GM20431 (cell line): ENCODE measurements at regions not wholly inside any gene's neighbourhood (a gene's known extent, or its start where the extent isn't known, plus 50 kb on each side); places are given as distances from the start of the nearest gene placed in this dataset.

Experiments used
- in situ Hi-C: fragments of 300-500 bp; cut with MseI, MboI; formaldehyde crosslinking; loops from one replicate; pipeline ENCODE4 v1.15.0; 2020; ENCODE audit warnings: low sequenced_read_pairs; ENCODE audit not compliant: unreplicated experiment

DNA sequence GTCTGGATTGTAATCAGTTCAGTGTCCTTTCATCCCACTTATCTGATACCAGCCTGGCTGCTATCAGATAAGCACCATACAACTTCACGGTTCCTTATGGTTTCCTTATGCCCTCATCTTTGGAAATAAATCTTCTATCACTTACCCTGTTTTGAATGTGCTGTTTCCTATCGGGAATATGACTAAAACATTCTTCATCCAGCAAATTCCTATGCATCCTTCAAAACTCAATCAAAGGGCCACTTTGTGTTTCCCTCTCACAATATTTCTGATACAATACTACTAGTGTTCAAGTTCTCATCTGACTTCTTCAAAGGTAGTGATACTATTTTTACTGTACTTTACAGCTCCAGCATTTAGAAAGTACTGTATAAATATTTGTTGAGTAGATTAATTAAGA is 513.2 kb downstream of the OMA1 start:
- in situ Hi-C loops: loop anchor here (25.0 kb wide), 1 partner anchor 1196 kb away; no protein-coding TSS in a partner anchor

DNA sequence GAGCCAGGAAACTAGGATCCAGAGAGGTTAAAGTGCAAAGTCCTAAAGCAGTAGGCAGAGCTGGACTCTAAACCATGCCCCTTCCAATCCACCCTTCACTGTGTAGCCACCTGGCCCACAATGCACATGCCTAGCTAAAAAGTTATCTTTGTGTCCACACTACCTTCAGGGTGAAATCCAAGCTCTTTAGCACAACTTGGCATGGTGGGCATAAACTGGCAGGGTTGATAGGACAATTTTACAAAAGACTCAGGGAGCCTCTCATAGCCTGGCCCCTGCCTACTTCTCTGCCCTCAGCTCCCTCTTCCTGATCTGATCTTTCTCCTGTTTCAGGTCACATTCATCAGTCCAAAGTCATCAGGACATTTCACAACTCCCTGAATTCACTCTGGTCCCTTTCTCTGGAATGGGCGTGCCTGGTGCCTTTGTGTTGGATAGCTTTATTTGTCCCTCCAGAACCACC is 513.9 kb downstream of the OMA1 start:
- in situ Hi-C loops: loop anchor here (25.0 kb wide), 1 partner anchor 1195 kb away; no protein-coding TSS in a partner anchor

DNA sequence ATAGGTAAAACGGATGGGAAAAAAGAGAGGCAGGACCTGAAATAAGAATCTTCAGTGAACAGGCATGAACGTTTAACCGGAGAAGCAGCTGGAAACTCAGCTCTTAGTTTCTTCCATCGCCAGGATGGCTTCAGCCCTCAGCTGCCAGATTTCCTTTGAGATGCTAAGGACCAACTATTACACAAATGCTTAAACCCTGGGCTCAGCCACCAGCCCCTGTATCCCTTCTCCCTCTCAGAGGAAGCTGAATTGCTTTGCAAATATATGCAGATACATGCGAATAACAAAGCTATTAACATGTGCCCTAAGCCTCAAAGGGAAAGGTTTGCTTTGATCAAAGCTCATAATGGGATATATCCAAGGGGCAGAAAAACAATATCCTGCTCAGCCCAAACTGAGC is 515.1 kb downstream of the OMA1 start:
- in situ Hi-C loops: loop anchor here (25.0 kb wide), 1 partner anchor 1194 kb away; no protein-coding TSS in a partner anchor

DNA sequence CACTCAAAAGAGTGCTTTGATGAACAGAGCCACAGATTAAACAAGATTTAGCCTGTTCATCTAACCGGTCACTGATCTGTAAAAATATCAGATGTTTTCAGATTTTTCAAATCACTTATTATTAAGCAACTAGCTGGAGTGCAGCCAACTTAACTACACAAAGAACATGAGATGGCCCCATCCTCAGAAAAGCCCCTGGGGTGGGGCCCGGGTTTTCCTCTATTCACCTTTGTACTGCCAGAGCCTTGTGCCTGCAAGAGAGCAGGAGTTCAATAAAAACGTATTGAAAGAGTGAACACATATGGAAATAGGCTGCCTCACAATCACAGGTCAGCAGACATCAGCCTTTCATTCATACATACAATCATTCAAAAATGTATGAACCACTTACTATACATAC is 516.1 kb downstream of the OMA1 start:
- in situ Hi-C loops: loop anchor here (25.0 kb wide), 1 partner anchor 1193 kb away; no protein-coding TSS in a partner anchor

DNA sequence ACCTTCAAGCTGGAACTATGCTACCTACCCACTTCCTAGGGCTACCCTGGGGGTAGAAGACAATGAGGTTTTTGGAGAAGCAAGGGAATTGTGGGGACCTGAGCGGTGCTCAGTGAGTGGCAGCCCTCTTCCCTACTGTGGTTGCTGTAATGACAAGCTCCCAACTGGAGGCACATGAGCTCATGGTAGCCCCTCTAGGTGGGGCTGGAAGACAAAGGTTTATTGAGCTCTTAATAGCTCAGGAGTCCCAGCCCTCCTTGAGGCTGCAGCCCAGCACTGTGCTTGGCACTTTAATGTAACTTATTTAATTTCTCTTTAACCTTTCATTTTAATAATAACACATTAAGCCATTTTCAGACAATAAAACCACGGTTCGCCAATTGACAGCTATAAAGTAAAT is 528.9 kb downstream of the OMA1 start:
- in situ Hi-C loops: no loop called here

DNA sequence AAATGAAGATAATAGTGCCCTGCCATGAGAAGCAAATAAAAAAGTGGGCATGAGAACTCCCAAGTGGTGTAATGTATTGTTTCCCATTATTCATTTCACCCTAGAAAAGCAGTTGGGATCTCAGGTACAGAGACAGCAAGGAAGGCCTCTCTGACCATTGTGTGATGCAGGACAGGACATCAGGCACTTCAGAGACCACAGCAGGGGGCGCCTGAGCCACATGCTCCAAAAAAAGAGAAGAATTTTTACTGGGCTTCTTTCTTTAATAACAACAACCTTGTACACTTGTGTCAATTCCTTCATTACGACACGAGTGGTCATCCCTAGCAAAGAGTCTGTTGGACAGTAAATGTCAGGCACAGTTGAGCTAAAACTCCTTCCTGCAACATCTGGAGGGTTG is 533.3 kb downstream of the OMA1 start:
- in situ Hi-C loops: no loop called here

DNA sequence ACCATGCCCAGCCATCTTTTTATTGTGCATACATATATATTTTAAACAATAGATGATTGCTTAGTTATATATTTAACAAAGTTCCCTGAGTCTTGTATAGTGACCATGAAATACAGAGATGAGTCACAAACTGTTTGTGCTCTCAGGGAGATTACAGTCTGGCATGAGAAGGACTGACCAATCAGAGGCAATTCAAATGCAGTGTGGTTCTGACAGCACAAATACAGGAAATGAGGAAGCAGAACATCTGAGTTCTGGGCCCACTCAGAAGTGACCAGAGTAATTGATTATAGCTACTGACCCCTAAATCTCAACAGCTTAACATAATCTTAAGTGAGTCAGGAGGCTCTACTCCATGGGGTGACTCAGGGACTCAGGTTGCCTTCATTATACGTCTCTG is 534.5 kb downstream of the OMA1 start:
- in situ Hi-C loops: no loop called here

DNA sequence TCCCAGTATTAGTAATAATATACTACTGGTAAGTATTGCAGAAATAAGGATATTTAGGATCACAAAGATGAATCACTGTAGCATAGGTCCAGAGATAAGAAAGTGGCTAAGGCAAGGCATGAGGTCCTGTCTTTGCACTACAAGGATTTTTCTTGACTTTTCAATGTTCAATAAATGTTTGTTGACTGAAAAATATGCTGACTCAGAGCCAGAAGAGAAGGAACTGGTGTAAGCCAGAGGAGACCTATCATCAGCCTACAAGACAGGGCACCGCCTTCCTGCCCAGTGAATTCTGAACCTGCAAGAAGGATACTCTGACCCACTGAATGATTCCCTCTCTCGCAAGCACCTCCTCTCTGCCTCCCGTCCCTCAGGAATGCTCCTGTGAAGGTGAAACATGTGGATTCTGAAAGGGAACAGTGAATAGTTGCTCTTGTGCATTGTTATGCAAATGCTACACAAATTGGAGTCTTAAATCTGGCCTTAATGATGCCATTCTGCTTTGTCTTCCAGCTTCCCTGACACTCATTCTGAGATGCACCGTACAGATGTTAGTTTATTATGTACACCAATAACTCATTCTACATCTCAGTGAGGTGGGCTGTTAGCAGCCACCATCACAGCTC is 540.0 kb downstream of the OMA1 start:
- in situ Hi-C loops: no loop called here

DNA sequence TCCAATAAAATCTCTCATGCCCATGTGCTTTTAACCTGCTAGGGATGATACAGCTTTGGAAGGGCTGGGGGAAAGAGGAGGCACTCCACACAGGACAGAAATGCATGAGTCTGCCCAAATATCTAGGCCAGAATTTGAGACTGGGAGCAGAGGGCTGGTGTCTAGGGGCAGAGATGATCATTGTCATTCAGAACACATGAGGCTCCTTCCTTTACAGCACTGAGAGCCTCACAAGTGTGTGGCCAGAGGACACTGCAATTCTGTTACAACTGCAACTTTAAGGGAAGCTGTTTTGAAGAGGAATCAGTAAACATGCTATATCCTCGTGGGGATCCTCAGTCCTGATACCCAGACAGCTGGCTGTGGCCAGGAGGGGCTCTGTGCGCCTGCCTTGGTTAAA is 541.3 kb downstream of the OMA1 start:
- in situ Hi-C loops: no loop called here

DNA sequence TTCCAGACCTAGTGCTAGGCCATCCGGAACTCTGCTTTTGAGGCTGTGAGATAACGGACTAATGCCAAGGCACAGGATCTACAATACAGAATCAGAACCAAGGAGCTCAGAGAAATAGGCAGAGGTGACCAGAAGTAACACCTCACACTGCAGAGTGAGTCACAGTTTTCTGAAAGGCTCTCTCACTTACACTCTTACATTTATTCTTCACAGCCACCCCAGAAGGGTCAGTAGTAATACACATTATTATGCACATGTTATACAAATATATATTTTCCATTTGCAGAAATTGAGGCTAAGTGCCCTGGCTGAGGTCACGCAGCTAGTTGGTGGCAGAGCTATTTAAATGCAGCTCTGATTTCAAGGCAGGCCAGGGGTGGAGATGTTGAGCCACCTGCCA is 542.5 kb downstream of the OMA1 start:
- in situ Hi-C loops: no loop called here

DNA sequence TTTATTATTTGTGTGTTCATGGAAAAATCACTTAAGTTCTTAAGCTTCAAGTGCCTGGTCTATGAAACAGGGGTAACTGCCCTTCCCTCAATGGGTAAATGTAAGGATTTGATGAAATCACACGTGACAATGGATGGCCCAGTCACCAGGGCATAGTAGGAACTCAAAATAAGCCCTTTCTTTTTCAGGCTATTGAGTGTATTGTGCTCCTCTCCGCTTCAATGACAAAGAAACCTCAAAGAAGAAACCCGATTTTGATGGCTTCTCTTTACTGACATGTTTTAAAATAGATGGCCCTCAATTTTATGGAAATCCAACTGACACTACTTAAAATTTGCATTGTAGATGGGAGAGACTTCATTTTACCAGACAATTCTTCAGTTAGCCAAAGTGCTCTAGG is 543.5 kb downstream of the OMA1 start:
- in situ Hi-C loops: no loop called here

DNA sequence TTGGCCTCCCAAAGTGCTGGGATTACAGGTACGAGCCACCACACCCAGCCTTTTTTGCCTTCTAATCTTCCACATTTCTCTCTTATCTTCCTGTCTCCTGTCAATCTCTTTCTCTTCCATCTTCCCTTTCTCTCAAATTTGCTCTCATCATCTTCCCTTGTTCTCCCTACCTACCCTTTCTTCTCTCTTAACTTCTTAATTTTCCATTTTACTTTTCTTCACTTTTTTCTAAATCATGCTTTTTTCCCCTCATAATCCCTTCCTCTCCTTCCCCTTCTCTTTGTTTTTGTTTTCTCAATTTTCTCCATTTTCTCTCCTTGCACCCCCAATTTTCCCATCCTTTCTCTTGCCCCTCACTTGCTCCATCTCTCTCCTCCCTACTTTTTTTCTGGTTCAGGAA is 545.7 kb downstream of the OMA1 start:
- in situ Hi-C loops: no loop called here

DNA sequence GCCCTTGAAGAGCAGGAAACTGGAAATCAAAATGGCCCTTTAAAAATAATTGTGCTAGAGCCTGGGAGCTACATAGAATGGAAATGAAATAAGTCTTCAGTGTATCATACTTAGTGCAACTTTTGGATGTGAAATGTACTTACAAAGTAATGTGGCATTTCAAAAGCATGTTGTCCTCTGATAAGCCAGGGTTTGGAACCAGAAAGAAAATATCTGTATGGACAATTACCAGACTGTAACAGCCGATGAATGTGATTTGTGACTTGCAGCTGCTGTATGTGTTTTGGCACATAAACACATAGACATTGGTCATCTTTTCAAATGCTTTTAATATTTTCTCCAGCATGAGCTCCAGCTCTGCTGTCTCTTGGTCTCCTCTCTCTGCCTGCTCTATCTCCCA is 546.4 kb downstream of the OMA1 start:
- in situ Hi-C loops: no loop called here

DNA sequence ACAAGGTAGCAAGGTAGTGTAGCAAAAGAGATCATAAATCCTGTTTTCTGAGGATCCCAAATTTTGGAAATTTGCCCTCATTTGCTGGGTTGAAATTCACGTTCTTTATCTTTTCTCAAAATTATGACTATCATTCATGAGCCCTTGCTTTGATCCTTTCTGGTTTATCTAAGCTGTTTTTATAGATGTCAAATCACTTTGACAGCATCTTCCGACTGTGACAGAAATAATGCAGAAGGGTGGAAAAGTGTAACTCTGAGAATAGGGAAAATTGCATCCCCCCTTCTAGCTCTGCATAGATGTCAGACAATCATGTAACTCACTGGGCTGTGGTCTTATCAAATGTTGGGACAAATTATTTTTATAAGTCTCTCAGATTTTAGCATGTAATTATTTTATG is 550.1 kb downstream of the OMA1 start:
- in situ Hi-C loops: no loop called here

DNA sequence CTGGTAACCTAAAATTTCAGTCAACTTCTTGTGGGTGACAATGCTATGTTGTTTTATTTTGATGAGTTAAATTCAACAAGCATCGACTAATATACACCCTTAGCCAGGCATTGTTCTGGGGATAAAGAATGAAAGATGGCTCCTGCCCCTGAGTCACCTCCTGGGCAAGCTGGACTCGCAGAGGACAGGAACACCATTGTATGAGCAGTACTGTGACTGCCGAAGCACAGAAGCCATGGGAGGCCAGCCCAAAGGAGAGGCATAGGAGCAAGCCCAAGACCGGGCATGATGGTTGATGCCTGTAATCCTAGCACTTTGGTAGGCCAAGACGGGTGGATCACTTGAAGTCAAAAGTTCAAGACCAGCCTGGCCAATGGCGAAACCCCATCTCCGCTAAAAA is 555.2 kb downstream of the OMA1 start:
- in situ Hi-C loops: no loop called here

DNA sequence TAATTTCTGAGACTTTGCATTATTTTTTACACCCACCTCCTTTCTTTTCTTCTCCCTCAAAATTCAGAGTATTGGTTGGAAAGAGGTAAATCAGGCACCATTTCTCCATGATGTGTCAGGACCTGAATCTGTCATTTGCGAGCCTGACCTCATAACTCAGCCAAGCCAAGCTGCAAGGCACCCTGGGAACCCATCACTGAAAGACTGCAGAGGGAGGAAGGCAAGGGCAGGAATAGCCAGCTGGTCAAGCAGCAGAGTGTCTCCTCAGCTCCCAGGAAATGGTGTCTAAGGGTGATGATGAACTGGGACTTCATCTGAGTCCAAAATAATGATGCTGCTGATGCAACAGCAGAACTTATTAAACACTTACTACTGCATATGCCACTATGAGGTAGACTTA is 556.6 kb downstream of the OMA1 start:
- in situ Hi-C loops: no loop called here

DNA sequence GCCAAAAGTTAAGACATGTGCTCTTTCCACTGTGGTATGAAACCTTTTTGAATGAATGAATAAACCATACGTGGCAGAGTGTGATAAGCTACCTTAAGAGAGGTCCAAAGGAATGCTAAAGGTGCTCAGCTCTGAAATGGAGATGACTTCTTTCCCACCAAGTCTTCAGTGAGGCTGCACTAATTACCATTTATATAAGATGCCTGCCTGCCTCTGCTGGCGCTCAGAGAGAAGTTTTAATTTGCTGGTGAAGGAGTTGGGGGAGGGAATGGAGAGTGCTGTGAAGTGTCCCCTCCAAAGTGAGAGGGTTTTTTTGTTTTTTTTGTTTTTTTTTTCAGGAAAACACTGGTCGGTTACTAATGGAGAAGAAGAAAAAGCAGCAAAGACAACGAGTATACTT is 559.0 kb downstream of the OMA1 start:
- in situ Hi-C loops: no loop called here

DNA sequence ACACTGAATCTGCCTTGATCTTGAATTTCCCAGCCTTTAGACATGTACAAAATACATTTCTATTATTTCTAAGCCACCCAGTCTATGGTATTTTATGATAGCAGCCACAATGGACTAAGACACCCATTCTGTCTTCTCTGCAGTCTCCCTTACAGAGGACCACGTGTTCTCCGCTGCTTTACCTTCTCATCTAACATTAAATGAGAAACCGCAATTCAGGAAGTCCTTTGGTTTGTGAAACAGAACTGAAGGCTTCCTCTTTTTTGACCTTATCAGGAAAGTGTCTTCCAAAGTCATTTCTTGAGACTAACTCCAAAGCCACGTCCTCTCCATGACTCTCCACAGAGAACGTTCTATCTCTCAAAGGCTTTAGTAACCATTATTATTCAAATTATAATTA is 560.1 kb downstream of the OMA1 start:
- in situ Hi-C loops: no loop called here

DNA sequence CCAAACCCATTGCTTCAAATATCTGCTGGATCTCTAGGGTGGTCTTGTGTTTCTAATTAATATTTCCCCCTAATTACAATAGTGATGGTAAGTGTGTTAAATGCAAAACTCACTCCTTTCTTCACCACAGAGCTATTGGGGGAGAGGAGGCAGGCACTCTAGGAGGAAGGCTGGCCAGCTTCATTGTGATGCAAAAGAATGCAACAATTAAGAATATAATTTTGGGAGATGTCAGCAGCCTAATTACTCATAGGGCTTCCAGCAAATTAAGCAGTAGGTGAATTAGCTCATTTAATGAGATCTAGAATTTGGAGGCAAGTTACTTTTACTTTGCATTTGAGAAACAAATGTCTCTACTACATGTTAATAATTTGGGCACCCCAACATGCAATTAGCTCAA is 560.4 kb upstream of the DAB1 start:
- in situ Hi-C loops: no loop called here

DNA sequence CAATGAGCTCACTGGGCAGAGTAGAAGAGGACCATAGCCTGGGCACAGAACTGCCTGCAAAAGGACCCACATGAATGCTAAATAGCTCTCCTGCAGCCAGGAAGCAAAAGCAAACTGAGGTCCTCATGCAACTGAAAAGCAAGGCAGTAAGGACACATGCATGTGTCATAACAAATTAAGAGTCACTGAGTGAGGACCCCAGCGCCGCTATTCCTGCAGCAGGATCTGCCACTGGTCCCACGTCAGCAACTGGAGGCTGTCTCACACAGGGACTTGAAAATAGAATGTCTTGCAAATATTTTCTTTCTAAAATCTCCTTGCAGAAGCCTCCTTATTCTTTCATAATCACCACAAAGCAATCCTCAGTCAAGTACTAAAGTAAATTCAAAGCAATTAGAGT is 559.6 kb upstream of the DAB1 start:
- in situ Hi-C loops: no loop called here

DNA sequence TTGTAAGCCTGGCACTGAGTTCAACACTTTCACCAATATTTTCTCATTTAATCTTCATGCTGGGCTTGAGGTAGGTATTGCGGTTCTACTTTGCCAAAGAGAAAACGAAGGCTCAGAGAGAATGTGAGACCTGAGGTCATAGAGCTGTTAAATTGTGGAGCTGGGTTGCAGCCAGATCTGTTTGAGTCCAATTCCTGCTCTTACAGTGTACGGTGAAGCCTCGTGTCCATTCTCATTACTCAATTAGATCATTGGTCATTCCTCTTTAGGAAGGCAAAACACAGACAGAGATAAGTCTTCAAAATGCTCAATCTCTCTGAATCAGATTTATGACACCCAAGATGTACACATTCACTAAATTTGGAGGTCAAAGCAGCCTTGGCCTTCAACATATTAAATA is 559.0 kb upstream of the DAB1 start:
- in situ Hi-C loops: no loop called here

DNA sequence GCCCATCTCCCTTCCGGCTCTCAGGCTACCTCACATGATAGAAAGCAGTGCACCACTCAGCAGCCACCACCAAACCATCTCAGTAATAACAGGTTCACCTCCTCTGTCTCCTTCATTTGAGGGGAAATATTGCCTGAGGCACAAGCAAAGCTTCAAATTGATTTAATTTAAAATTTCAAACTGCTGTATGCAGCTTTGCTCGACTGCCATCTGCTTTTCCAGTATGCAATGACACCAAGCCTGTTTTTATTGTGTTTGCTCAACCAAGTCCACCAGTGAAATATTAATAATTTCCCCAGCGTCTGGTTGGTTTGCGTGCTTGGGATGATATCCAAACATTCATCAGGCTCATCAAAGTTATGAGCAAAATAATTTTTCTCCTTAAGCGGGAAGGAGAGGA is 552.4 kb upstream of the DAB1 start:
- in situ Hi-C loops: no loop called here
